HG03103 (cell line): ENCODE measurements at regions not wholly inside any gene's neighbourhood (a gene's known extent, or its start where the extent isn't known, plus 50 kb on each side); places are given as distances from the start of the nearest gene placed in this dataset.

ENCODE experiments used
- ATAC-seq: cut with Tn5 transposase; IDR thresholded peaks from one replicate; pipeline ENCODE4 v1.9.1; 2021; ENCODE audit warnings: low read depth; ENCODE audit not compliant: unreplicated experiment

- ATAC-seq: no peak
Observed at GRCh38 chr3:43156812-43157455, 51.1 kb upstream of the POMGNT2 start.

DNA sequence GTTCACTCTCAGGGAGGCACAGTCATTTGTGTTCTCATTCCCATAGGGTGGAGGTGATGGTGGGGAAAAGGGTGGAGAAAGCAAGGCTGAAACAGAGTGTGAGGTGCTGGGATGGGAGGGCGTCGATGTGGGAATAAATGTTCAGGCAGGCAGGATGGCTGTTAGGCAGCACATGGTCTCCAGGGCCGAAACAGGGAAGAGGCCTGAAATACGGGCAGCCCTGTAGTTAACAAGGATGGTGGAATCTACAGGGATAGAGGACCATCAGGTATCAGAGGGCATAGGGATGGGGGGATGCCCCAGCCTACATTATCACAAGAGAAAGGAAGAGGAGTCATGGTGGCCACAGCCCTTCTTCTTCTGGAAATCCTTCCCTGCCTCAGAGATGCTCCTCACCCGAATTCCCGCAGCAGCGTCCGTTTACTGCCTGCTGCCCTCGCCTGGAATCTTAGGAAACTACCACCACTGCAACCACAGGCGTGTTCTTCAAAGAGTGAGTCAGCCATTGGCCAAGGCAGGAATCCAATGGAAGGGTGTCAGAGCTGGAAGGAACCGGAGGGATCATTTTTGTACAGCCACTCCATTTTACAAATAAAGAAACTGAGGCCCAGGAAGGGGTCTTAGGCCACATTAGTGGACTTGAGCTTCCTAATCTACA is 49.7 kb upstream of the POMGNT2 start:
- no peak for ATAC-seq
